ENCODE measurements at regions not wholly inside any gene's neighbourhood (a gene's known extent, or its start where the extent isn't known, plus 50 kb on each side); places are given as distances from the start of the nearest gene placed in this dataset.

GRCh38 chr5:127993476-127993875 lies 90.1 kb upstream of the SLC12A2 start:
- TF ChIP-seq EZH2phosphoT487 (IDR thresholded peaks at IDR 0.05; ENCODE audit: low read depth) (no peak), CTCF (IDR thresholded peaks at IDR 0.05; ENCODE audit: low read depth, low read length) (no peak)
